Stimulated activated CD4-positive, alpha-beta T cell treated with anti-CD3 and anti-CD28 coated beads, Interleukin-15, amount 100 ng/mL, for 48 hours (primary cell): ENCODE measurements at regions not wholly inside any gene's neighbourhood (a gene's known extent, or its start where the extent isn't known, plus 50 kb on each side); places are given as distances from the start of the nearest gene placed in this dataset.
"Not testable (repeated sequence)": the region's sequence is repeated elsewhere in the genome, so short reads cannot be mapped to it uniquely, and the experiment has no call there.

Experiments
- DNase-seq, 2 donors: peaks; one replicate each; pipeline ENCODE4 v3.0.0-alpha.2; 2020; ENCODE audit warnings: low read depth in 2 of 2

- DNase-seq, result not testable (repeated sequence)
These were observed 135.5 kb downstream of the NBPF8 start for GRCh38 chr1:120550335-120550734.

GRCh38 chr1:120552190-120552589, 137.4 kb downstream of the NBPF8 start:
- not testable (repeated sequence) for DNase-seq

GRCh38 chr1:120557605-120558302, 142.9 kb downstream of the NBPF8 start:
- DNase-seq, result not testable (repeated sequence)

- peak in 1 of 2 donors; percentile 56 for DNase-seq
These were observed 143.6 kb downstream of the NBPF8 start for GRCh38 chr1:120558303-120559060.

GRCh38 chr1:120561767-120562166, 146.9 kb downstream of the NBPF8 start:
- not testable (repeated sequence) for DNase-seq

- DNase-seq, result not testable (repeated sequence)
These were observed 150.6 kb downstream of the NBPF8 start for GRCh38 chr1:120565396-120565795.

- not testable (repeated sequence) for DNase-seq
These were observed 152.8 kb downstream of the NBPF8 start for GRCh38 chr1:120567620-120568019.

GRCh38 chr1:120575201-120575600, 148.5 kb upstream of the NBPF26 start:
- not testable (repeated sequence) for DNase-seq

- not testable (repeated sequence) for DNase-seq
These were observed 141.6 kb upstream of the NBPF26 start for GRCh38 chr1:120582135-120582534.

GRCh38 chr1:120586053-120586452, 137.7 kb upstream of the NBPF26 start:
- not testable (repeated sequence) for DNase-seq

GRCh38 chr1:120588811-120589210, 134.9 kb upstream of the NBPF26 start:
- DNase-seq, result not testable (repeated sequence)

- not testable (repeated sequence) for DNase-seq
These were observed 132.0 kb upstream of the NBPF26 start for GRCh38 chr1:120591774-120592173.

- not testable (repeated sequence) for DNase-seq
These were observed 130.8 kb upstream of the NBPF26 start for GRCh38 chr1:120592943-120593342.

- not testable (repeated sequence) for DNase-seq
These were observed 130.1 kb upstream of the NBPF26 start for GRCh38 chr1:120593648-120594047.

GRCh38 chr1:120598331-120598951, 125.3 kb upstream of the NBPF26 start:
- DNase-seq, result not testable (repeated sequence)

- not testable (repeated sequence) for DNase-seq
These were observed 124.2 kb upstream of the NBPF26 start for GRCh38 chr1:120599511-120599910.

- not testable (repeated sequence) for DNase-seq
These were observed 123.2 kb upstream of the NBPF26 start for GRCh38 chr1:120600442-120601041.

GRCh38 chr1:120607882-120608281, 115.9 kb upstream of the NBPF26 start:
- DNase-seq, result not testable (repeated sequence)

- not testable (repeated sequence) for DNase-seq
These were observed 115.3 kb upstream of the NBPF26 start for GRCh38 chr1:120608314-120609014.

GRCh38 chr1:120609015-120609573, 114.7 kb upstream of the NBPF26 start:
- DNase-seq, result not testable (repeated sequence)

- DNase-seq, result not testable (repeated sequence)
These were observed 113.9 kb upstream of the NBPF26 start for GRCh38 chr1:120609834-120610233.
